GM12878 (cell line): ENCODE measurements at regions not wholly inside any gene's neighbourhood (a gene's known extent, or its start where the extent isn't known, plus 50 kb on each side); places are given as distances from the start of the nearest gene placed in this dataset.

ENCODE experiments used
- ATAC-seq: fragments of 200-7000 bp; cut with Tn5 transposase; 3 replicates; pipeline ENCODE4 v1.9.1; 2020; ENCODE audit warnings: mild to moderate bottlenecking, moderate library complexity
- BruUV-seq: library from RNA; stranded (reverse); fragments of 400-500 nt; replicated peaks from 2 replicates; lab custom pipeline; 2021; lab: Mats Ljungman, UMichigan
- CTCF ChIA-PET: fragments of 300-600 bp; sonication (Branson Sonifier 250); formaldehyde crosslinking; extraction: SDS; loops from one replicate; lab custom pipeline; 2021; ENCODE audit warnings: inconsistent platforms; lab: Yijun Ruan, JAX
- POLR2A ChIA-PET: fragments of 350-600 bp; formaldehyde crosslinking; extraction: SDS; loops from one replicate; lab custom pipeline; 2021; ENCODE audit warnings: inconsistent platforms; lab: Charles Lee
- RAD21 ChIA-PET: fragments of 300-600 bp; sonication (Branson Sonifier 250); formaldehyde crosslinking; loops from one replicate; lab custom pipeline; 2023; ENCODE audit warnings: antibody characterized with exemption; ENCODE audit not compliant: unreplicated experiment; lab: Charles Lee
- SMC1A ChIA-PET: fragments of 300-600 bp; sonication (Branson Sonifier 250); formaldehyde crosslinking; loops from one replicate; lab custom pipeline; 2023; ENCODE audit not compliant: unreplicated experiment, uncharacterized antibody; lab: Charles Lee
- DNase-seq: peaks from one replicate; pipeline ENCODE4 v3.0.0-alpha.2; 2011; ENCODE audit warnings: low read depth, low spot score
- FAIRE-seq: peaks from 3 replicates; lab custom pipeline; 2011; peaks lifted over from hg19 to GRCh38; lab: Jason Lieb, UNC
- H2AFZ ChIP-seq: 2 replicates; pipeline ENCODE4 v1.6.0; 2011; ENCODE audit warnings: low read depth, low read length, control low read depth; ENCODE audit not compliant: control insufficient read depth
- H3K27ac ChIP-seq: 2 replicates; pipeline ENCODE4 v1.5.1; 2011; ENCODE audit warnings: control low read depth; ENCODE audit not compliant: control insufficient read depth, insufficient read depth
- H3K27me3 ChIP-seq, 2 experiments: replicated peaks in 1 of 2; 2 replicates each; pipeline versions ENCODE4 v1.6.0 to v1.6.1; 2011; ENCODE audit warnings: low read length in 1 of 2; ENCODE audit not compliant: control insufficient read depth in 2 of 2, insufficient read depth in 2 of 2
- H3K36me3 ChIP-seq, 2 experiments: 2 replicates each; pipeline ENCODE4 v1.5.1; 2011; ENCODE audit warnings: low read length in 1 of 2; ENCODE audit not compliant: control insufficient read depth in 2 of 2, insufficient read depth in 2 of 2
- H3K4me1 ChIP-seq: 2 replicates; pipeline ENCODE4 v1.6.1; 2011; ENCODE audit warnings: mild to moderate bottlenecking, low read length, moderate library complexity, mixed read lengths; ENCODE audit not compliant: control insufficient read depth, insufficient read depth
- H3K4me2 ChIP-seq: 2 replicates; pipeline ENCODE4 v1.6.0; 2011; ENCODE audit warnings: control low read depth; ENCODE audit not compliant: control insufficient read depth, insufficient read depth
- H3K4me3 ChIP-seq: fragments of 200-600 bp; sonication (generic); 2 replicates; pipeline ENCODE4 v1.5.1; 2016
- H3K79me2 ChIP-seq: 2 replicates; pipeline ENCODE4 v1.6.0; 2011; ENCODE audit warnings: low read length; ENCODE audit not compliant: control insufficient read depth, insufficient read depth
- H3K9ac ChIP-seq: 2 replicates; pipeline ENCODE4 v1.8.0; 2011; ENCODE audit warnings: low read length, control low read depth, mixed read lengths; ENCODE audit not compliant: control insufficient read depth, insufficient read depth
- H3K9me3 ChIP-seq: replicated peaks from 3 replicates; pipeline ENCODE4 v1.5.1; 2011; ENCODE audit warnings: mild to moderate bottlenecking, low read length; ENCODE audit not compliant: control insufficient read depth, insufficient read depth
- H4K20me1 ChIP-seq: 2 replicates; pipeline ENCODE4 v1.6.0; 2011; ENCODE audit not compliant: control insufficient read depth, insufficient read depth
- ATF3 ChIP-seq: IDR thresholded peaks from 2 replicates; pipeline ENCODE4 v1.6.1; 2011; ENCODE audit warnings: low read depth, mild to moderate bottlenecking, low read length, moderate library complexity, borderline replicate concordance; ENCODE audit errors: extremely low read depth
- CHD4 ChIP-seq: fragments of 200-600 bp; sonication (generic); IDR thresholded peaks from 2 replicates; pipeline ENCODE4 v1.6.1; 2016; ENCODE audit warnings: mild to moderate bottlenecking
- GABPA ChIP-seq: IDR thresholded peaks from 2 replicates; pipeline ENCODE4 v1.6.1; 2014; ENCODE audit warnings: antibody characterized with exemption, low read depth, mild to moderate bottlenecking, inconsistent platforms
- HDAC6 ChIP-seq: fragments of 200-600 bp; sonication (generic); IDR thresholded peaks from one replicate; pipeline ENCODE4 v1.8.0; 2017; ENCODE audit warnings: antibody characterized with exemption; ENCODE audit not compliant: unreplicated experiment
- IRF4 ChIP-seq: IDR thresholded peaks from 2 replicates; pipeline ENCODE4 v1.6.1; 2011; ENCODE audit warnings: low read depth, low read length
- MTA2 ChIP-seq: fragments of 450-650 bp; IDR thresholded peaks from 2 replicates; pipeline ENCODE4 v1.6.1; 2016; ENCODE audit warnings: low read depth, mild to moderate bottlenecking, moderate library complexity
- NFXL1 ChIP-seq: fragments of 450-650 bp; IDR thresholded peaks from 2 replicates; pipeline ENCODE4 v1.6.1; 2017; ENCODE audit warnings: antibody characterized with exemption, mild to moderate bottlenecking, borderline replicate concordance
- NR2F1 ChIP-seq: fragments of 450-650 bp; conservative IDR thresholded peaks from 2 replicates; pipeline ENCODE4 v1.6.1; 2017; ENCODE audit warnings: mild to moderate bottlenecking
- PBX3 ChIP-seq: IDR thresholded peaks from 2 replicates; pipeline ENCODE4 v1.6.1; 2011; ENCODE audit warnings: mild to moderate bottlenecking, low read depth, low read length, moderate library complexity; ENCODE audit not compliant: insufficient replicate concordance
- REST ChIP-seq: IDR thresholded peaks from 2 replicates; pipeline ENCODE4 v1.6.1; 2012; ENCODE audit warnings: mild to moderate bottlenecking, low read depth, low read length
- SUPT20H ChIP-seq: IDR thresholded peaks from 2 replicates; pipeline ENCODE4 v1.6.1; 2011; ENCODE audit warnings: low read depth, mild to moderate bottlenecking, low read length, moderate library complexity, borderline replicate concordance; ENCODE audit not compliant: control insufficient read depth
- SUZ12 ChIP-seq: fragments of 200-600 bp; sonication (generic); IDR thresholded peaks from one replicate; pipeline ENCODE4 v1.6.1; 2018; ENCODE audit warnings: antibody characterized with exemption, mild to moderate bottlenecking; ENCODE audit not compliant: unreplicated experiment
- ZBED1 ChIP-seq: IDR thresholded peaks from 2 replicates; pipeline ENCODE4 v1.6.1; 2016; ENCODE audit warnings: borderline replicate concordance
- ZBTB4 ChIP-seq: fragments of 450-650 bp; formaldehyde crosslinking; IDR thresholded peaks from 2 replicates; pipeline ENCODE4 v1.4.0; 2022; ENCODE audit warnings: mild to moderate bottlenecking, moderate library complexity
- ZNF24 ChIP-seq: fragments of 450-650 bp; IDR thresholded peaks from 2 replicates; pipeline ENCODE4 v1.6.1; 2017; ENCODE audit warnings: antibody characterized with exemption, mild to moderate bottlenecking
- WGBS: methylation state at CpG from one replicate; pipeline ENCODE4 v1.1.6; 2016; ENCODE audit warnings: low lambda C conversion rate; ENCODE audit not compliant: insufficient replicate concordance, insufficient coverage; ENCODE audit errors: missing lambda C conversion rate; 5-methylcytosine and 5-hydroxymethylcytosine counted together
- in situ Hi-C: fragments of 300-500 bp; cut with MboI; formaldehyde crosslinking; loops from 9 replicates; pipeline ENCODE4 v1.14.3; 2018; ENCODE audit warnings: mixed read lengths
- intact Hi-C: fragments of 100-400 bp; cut with micrococcal nuclease; formaldehyde crosslinking; loops from one replicate; pipeline ENCODE4 v1.14.2; 2022; ENCODE audit not compliant: unreplicated experiment

- Histone ChIP-seq H3K9ac (no peak overlapping the region), H3K4me3 (no peak overlapping the region), H3K4me2 (no peak overlapping the region), H3K27me3 (no peaks in the 10 kb centered on the region), H4K20me1 (no peaks in the 10 kb centered on the region), H3K9me3 (no peaks in the 10 kb centered on the region; the same call in 2 of the 3 replicates), H3K36me3 (no peaks in the 10 kb centered on the region), H3K79me2 (no peaks in the 10 kb centered on the region), H3K4me1 (no peaks in the 10 kb centered on the region), H3K27ac (no peak overlapping the region), H2AFZ (no peak overlapping the region)
- RAD21 ChIA-PET: no interaction called here
- POLR2A ChIA-PET: no interaction called here
- intact Hi-C loops: no loop called here
- FAIRE-seq (no peak), ATAC-seq (no peak), DNase-seq (no peak)
- CTCF ChIA-PET: no interaction called here
- no peak for TF ChIP-seq NFXL1
- TF ChIP-seq REST: no peak
- TF ChIP-seq ZBTB4 (CRISPR knock-in tag): no peak
- TF ChIP-seq MTA2: no peak
- TF ChIP-seq ZBED1: no peak
- no peak for TF ChIP-seq ATF3
- no peak for TF ChIP-seq CHD4
- no peak for TF ChIP-seq HDAC6
- TF ChIP-seq ZNF24: no peak
- TF ChIP-seq IRF4: no peak
- no peak for TF ChIP-seq GABPA
- no peak for TF ChIP-seq PBX3
- no peak for TF ChIP-seq SUPT20H
- TF ChIP-seq NR2F1: no peak
- TF ChIP-seq SUZ12: no peak
- SMC1A ChIA-PET: no interaction called here
- WGBS: 0% methylated on average over 2 of the region's 2 CpGs
- BruUV-seq: no TSS peak
- in situ Hi-C loops: no loop called here
Observed at GRCh38 chr13:76609643-76610042, 276.6 kb downstream of the KCTD12 start.
